ENCODE measurements at regions not wholly inside any gene's neighbourhood (a gene's known extent, or its start where the extent isn't known, plus 50 kb on each side); places are given as distances from the start of the nearest gene placed in this dataset.

DNA sequence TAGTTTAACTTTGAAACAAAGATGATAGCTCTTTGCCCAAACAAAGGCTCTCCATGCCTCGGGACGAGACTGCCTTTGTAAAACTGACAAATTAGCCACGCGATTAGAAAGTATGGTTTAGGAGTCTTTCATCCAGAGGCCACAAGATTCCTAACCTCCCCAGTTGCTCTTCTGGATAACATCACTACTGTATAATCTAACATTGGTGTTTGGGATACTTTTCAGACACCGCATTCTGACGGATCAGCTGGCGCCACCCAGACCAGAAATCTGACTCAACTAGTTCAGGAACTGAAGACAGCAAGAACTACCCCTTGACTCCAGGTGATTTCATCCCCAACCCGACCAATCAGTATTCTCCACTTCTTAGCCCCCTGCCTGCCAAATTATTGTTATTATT, 98.1 kb upstream of the TEX13D start:
- Histone ChIP-seq H3K36me3 (ENCODE audit: control insufficient read depth in 4 of 4, insufficient read depth in 4 of 4, low read length in 4 of 4) (no peaks in the 10 kb centered on the region), H3K9me3 (ENCODE audit: control insufficient read depth in 4 of 4, insufficient read depth in 3 of 4, low read length in 3 of 4) (no peaks in the 10 kb centered on the region), H3K27ac (ENCODE audit: low read depth in 1 of 2, low read length in 1 of 2) (no peak overlapping the region), H3K4me1 (ENCODE audit: control insufficient read depth in 5 of 5, insufficient read depth in 5 of 5, low read length in 5 of 5) (no peaks in the 10 kb centered on the region), H3K9ac (ENCODE audit: insufficient read depth in 1 of 2, low read length in 2 of 2) (no peak overlapping the region), H3K4me3 (no peak overlapping the region), H3K27me3 (ENCODE audit: control insufficient read depth in 3 of 3, insufficient read depth in 3 of 3, low read length in 2 of 3) (peaks cover 0 to 3% (median 0%) of the 10 kb centered on the region in 3 donors)
- WGBS, 2 donors: 78 to 89% methylated on average over 8 of the region's 8 CpGs
- ATAC-seq (ENCODE audit: insufficient read depth, low FRiP score) (no peak), DNase-seq (no peak)
- TF ChIP-seq, protein P1, sequence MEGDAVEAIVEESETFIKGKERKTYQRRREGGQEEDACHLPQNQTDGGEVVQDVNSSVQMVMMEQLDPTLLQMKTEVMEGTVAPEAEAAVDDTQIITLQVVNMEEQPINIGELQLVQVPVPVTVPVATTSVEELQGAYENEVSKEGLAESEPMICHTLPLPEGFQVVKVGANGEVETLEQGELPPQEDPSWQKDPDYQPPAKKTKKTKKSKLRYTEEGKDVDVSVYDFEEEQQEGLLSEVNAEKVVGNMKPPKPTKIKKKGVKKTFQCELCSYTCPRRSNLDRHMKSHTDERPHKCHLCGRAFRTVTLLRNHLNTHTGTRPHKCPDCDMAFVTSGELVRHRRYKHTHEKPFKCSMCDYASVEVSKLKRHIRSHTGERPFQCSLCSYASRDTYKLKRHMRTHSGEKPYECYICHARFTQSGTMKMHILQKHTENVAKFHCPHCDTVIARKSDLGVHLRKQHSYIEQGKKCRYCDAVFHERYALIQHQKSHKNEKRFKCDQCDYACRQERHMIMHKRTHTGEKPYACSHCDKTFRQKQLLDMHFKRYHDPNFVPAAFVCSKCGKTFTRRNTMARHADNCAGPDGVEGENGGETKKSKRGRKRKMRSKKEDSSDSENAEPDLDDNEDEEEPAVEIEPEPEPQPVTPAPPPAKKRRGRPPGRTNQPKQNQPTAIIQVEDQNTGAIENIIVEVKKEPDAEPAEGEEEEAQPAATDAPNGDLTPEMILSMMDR (IDR thresholded peaks at IDR 0.05; ENCODE audit: control extremely low read depth, extremely low read depth): no peak

DNA sequence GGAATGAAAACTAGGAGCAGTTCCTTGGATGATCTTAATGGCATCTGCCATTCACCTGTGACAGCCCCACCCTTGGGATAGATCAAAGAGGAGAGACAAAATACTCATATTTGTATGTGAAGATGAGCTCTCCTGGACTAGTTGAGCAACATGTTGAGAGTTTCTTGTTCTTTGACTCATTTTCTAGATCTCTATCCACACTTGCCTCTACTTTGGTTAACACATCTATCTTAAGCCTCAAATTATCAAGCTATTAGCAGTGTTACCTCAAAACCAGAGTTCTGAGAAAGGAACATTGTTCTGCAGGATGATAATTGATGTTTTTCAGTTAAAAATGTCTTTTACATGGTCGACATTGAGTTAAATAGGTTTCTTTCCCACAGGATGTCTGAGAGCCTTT, 94.2 kb upstream of the TEX13D start:
- no peak overlapping the region for H3K9ac ChIP-seq (ENCODE audit: insufficient read depth in 1 of 2, low read length in 2 of 2)
- no peak overlapping the region for H3K4me3 ChIP-seq
- no peaks in the 10 kb centered on the region for H3K9me3 ChIP-seq (ENCODE audit: control insufficient read depth in 4 of 4, insufficient read depth in 3 of 4, low read length in 3 of 4)
- WGBS, 2 donors: 53 to 95% methylated on average over 1 of the region's 1 CpG
- no peak for ATAC-seq (ENCODE audit: insufficient read depth, low FRiP score)
- H3K4me1 ChIP-seq (ENCODE audit: control insufficient read depth in 5 of 5, insufficient read depth in 5 of 5, low read length in 5 of 5): no peaks in the 10 kb centered on the region
- DNase-seq: no peak
- H3K36me3 ChIP-seq (ENCODE audit: control insufficient read depth in 4 of 4, insufficient read depth in 4 of 4, low read length in 4 of 4): no peaks in the 10 kb centered on the region
- TF ChIP-seq, protein P1 (IDR thresholded peaks at IDR 0.05; ENCODE audit: control extremely low read depth, extremely low read depth): no peak
- H3K27me3 ChIP-seq (ENCODE audit: control insufficient read depth in 3 of 3, insufficient read depth in 3 of 3, low read length in 2 of 3): peaks cover 0 to 2% (median 0%) of the 10 kb centered on the region in 3 donors
- H3K27ac ChIP-seq (ENCODE audit: low read depth in 1 of 2, low read length in 1 of 2): no peak overlapping the region

DNA sequence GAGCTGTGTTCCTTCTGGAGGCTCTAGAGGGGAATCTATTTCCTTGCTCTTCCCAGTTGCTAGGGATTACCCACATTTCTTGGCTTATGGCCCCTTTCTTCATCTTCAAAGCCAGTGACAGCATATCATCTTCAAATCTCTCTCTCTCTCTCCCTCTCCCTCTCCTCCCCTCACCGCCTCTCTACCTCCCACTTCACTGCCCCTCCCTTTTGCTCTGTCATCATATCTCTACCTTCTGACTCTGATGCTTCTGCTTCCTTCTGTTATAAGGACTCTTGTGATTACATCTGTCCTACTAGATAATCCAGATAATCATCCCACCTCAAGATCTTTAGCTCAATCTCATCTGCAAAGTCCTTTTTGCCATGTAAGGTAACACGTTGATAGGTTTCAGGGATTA, 93.1 kb upstream of the TEX13D start:
- TF ChIP-seq, protein P1 (IDR thresholded peaks at IDR 0.05; ENCODE audit: control extremely low read depth, extremely low read depth): no peak
- ATAC-seq (ENCODE audit: insufficient read depth, low FRiP score) (no peak), DNase-seq (no peak)
- Histone ChIP-seq H3K27me3 (ENCODE audit: control insufficient read depth in 3 of 3, insufficient read depth in 3 of 3, low read length in 2 of 3) (peaks cover 0 to 2% (median 0%) of the 10 kb centered on the region in 3 donors), H3K36me3 (ENCODE audit: control insufficient read depth in 4 of 4, insufficient read depth in 4 of 4, low read length in 4 of 4) (no peaks in the 10 kb centered on the region), H3K9me3 (ENCODE audit: control insufficient read depth in 4 of 4, insufficient read depth in 3 of 4, low read length in 3 of 4) (no peaks in the 10 kb centered on the region), H3K9ac (ENCODE audit: insufficient read depth in 1 of 2, low read length in 2 of 2) (no peak overlapping the region), H3K4me3 (no peak overlapping the region), H3K27ac (ENCODE audit: low read depth in 1 of 2, low read length in 1 of 2) (no peak overlapping the region), H3K4me1 (ENCODE audit: control insufficient read depth in 5 of 5, insufficient read depth in 5 of 5, low read length in 5 of 5) (no peaks in the 10 kb centered on the region)
- 74 to 96% methylated on average over 2 of the region's 2 CpGs for WGBS, 2 donors

DNA sequence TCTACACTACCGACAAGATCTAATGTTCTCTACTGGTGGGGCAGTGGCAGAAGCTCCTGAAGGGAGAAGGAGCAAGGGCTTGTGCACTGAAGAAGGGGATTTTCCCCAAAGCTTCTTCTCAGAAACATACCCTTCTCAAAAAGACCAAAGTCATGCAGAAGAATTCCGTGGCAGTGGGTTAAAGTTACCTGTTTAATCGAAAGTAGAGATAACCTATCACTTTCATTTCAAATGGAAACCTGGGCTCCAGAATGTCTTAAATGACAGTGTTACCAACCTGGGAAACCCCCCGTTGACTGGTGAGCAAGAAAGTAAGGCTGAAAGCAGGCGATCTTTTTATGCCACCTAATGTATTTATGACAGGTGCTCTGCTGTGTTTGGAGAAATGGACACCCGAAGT, 92.5 kb upstream of the TEX13D start:
- Histone ChIP-seq H3K4me1 (ENCODE audit: control insufficient read depth in 5 of 5, insufficient read depth in 5 of 5, low read length in 5 of 5) (no peaks in the 10 kb centered on the region), H3K9me3 (ENCODE audit: control insufficient read depth in 4 of 4, insufficient read depth in 3 of 4, low read length in 3 of 4) (no peaks in the 10 kb centered on the region), H3K27me3 (ENCODE audit: control insufficient read depth in 3 of 3, insufficient read depth in 3 of 3, low read length in 2 of 3) (peaks cover 0 to 2% (median 0%) of the 10 kb centered on the region in 3 donors), H3K9ac (ENCODE audit: insufficient read depth in 1 of 2, low read length in 2 of 2) (no peak overlapping the region), H3K36me3 (ENCODE audit: control insufficient read depth in 4 of 4, insufficient read depth in 4 of 4, low read length in 4 of 4) (no peaks in the 10 kb centered on the region), H3K4me3 (no peak overlapping the region), H3K27ac (ENCODE audit: low read depth in 1 of 2, low read length in 1 of 2) (no peak overlapping the region)
- ATAC-seq (ENCODE audit: insufficient read depth, low FRiP score): no peak
- TF ChIP-seq, protein P1 (IDR thresholded peaks at IDR 0.05; ENCODE audit: control extremely low read depth, extremely low read depth): no peak
- 64 to 78% methylated on average over 6 of the region's 6 CpGs for WGBS, 2 donors
- no peak for DNase-seq

All from lung (tissue), 11 donors.